Natural killer cell (primary cell): ENCODE measurements at regions not wholly inside any gene's neighbourhood (a gene's known extent, or its start where the extent isn't known, plus 50 kb on each side); places are given as distances from the start of the nearest gene placed in this dataset.
A peak's percentile ranks its signal among the peaks of the same experiment; 100 is the strongest.

ENCODE experiments used
- ATAC-seq, 3 donors: fragments of 150-1000 bp in 2 of 3; fragments of 200-7000 bp in 1 of 3; cut with Tn5 transposase; 1 replicate in 1 of 3; 2 replicates in 2 of 3; pipeline ENCODE4 v1.10.0; 2021; ENCODE audit warnings: mild to moderate bottlenecking in 2 of 3, moderate library complexity in 2 of 3
- DNase-seq, 2 donors: peaks; one replicate each; pipeline versions ENCODE4 v3.0.0 to v3.0.0-alpha.2; 2013 to 2021; ENCODE audit warnings: mixed read lengths in 1 of 2
- H3K27ac ChIP-seq: one replicate; pipeline ENCODE4 v1.5.1; 2013; ENCODE audit warnings: mild to moderate bottlenecking, low read length
- H3K27me3 ChIP-seq: one replicate; pipeline ENCODE4 v1.6.1; 2013; ENCODE audit warnings: low read length; ENCODE audit not compliant: control insufficient read depth, insufficient read depth
- H3K36me3 ChIP-seq: one replicate; pipeline ENCODE4 v1.6.1; 2013; ENCODE audit warnings: low read length; ENCODE audit not compliant: control insufficient read depth, insufficient read depth
- H3K4me1 ChIP-seq: one replicate; pipeline ENCODE4 v1.6.1; 2013; ENCODE audit warnings: low read length; ENCODE audit not compliant: control insufficient read depth, insufficient read depth
- H3K4me3 ChIP-seq: one replicate; pipeline ENCODE4 v1.5.1; 2013; ENCODE audit warnings: low read length
- H3K9me3 ChIP-seq: one replicate; pipeline ENCODE4 v1.6.1; 2013; ENCODE audit warnings: low read length; ENCODE audit not compliant: control insufficient read depth, insufficient read depth
- H3K27ac Mint-ChIP-seq, 2 donors: one replicate each; pipeline ENCODE4 v1.8.0; 2022; ENCODE audit warnings: mild to moderate bottlenecking in 2 of 2, mixed read lengths in 2 of 2, moderate library complexity in 1 of 2
- H3K27me3 Mint-ChIP-seq, 2 donors: one replicate each; pipeline ENCODE4 v1.8.0; 2022; ENCODE audit warnings: low read depth in 2 of 2, mixed read lengths in 2 of 2
- H3K36me3 Mint-ChIP-seq: one replicate; pipeline ENCODE4 v1.8.0; 2022; ENCODE audit warnings: mixed read lengths
- H3K4me1 Mint-ChIP-seq, 2 donors: one replicate each; pipeline ENCODE4 v1.8.0; 2022; ENCODE audit warnings: mixed read lengths in 2 of 2
- H3K4me3 Mint-ChIP-seq: one replicate; pipeline ENCODE4 v1.8.0; 2022; ENCODE audit warnings: mild to moderate bottlenecking, moderate library complexity, mixed read lengths
- H3K9me3 Mint-ChIP-seq, 2 donors: one replicate each; pipeline ENCODE4 v1.8.0; 2022; ENCODE audit warnings: mixed read lengths in 2 of 2
- CTCF ChIP-seq: fragments of 200-600 bp; IDR thresholded peaks from one replicate; pipeline ENCODE4 v1.8.0; 2022; ENCODE audit warnings: antibody characterized with exemption
- WGBS: methylation state at CpG from one replicate; pipeline ENCODE4 v1.1.7; 2013; ENCODE audit warnings: missing lambda C conversion rate; ENCODE audit not compliant: insufficient coverage; 5-methylcytosine and 5-hydroxymethylcytosine counted together
- intact Hi-C: fragments of 100-400 bp; cut with micrococcal nuclease; formaldehyde crosslinking; loops from one replicate; pipeline ENCODE4 v1.14.2; 2022

- Mint-ChIP-seq H3K36me3 (no peaks in the 10 kb centered on the region), H3K9me3 (no peaks in the 10 kb centered on the region), H3K4me3 (no peak overlapping the region), H3K27ac (no peak overlapping the region), H3K27me3 (peaks cover 6 to 11% of the 10 kb centered on the region in 2 donors), H3K4me1 (no peaks in the 10 kb centered on the region)
- ATAC-seq = peak in 1 of 3 donors; percentile 16
- WGBS = 74% methylated on average over 3 of the region's 3 CpGs
- Histone ChIP-seq H3K27ac (no peak overlapping the region), H3K36me3 (no peaks in the 10 kb centered on the region), H3K4me1 (no peaks in the 10 kb centered on the region), H3K9me3 (no peaks in the 10 kb centered on the region), H3K27me3 (no peaks in the 10 kb centered on the region), H3K4me3 (no peak overlapping the region)
- intact Hi-C loops = no loop called here
- no peak for DNase-seq
- TF ChIP-seq CTCF = no peak
Measured at GRCh38 chr1:209529233-209529632, 54.3 kb upstream of the CAMK1G start.

- Mint-ChIP-seq H3K36me3 (no peaks in the 10 kb centered on the region), H3K9me3 (no peaks in the 10 kb centered on the region), H3K4me3 (no peak overlapping the region), H3K4me1 (no peaks in the 10 kb centered on the region), H3K27ac (no peak overlapping the region), H3K27me3 (peaks cover 8 to 17% of the 10 kb centered on the region in 2 donors)
- DNase-seq (no peak), ATAC-seq (no peak)
- no peaks in the 10 kb centered on the region for H3K9me3 ChIP-seq
- TF ChIP-seq CTCF = no peak
- 83% methylated on average over 4 of the region's 4 CpGs for WGBS
- no peaks in the 10 kb centered on the region for H3K27me3 ChIP-seq
- H3K4me3 ChIP-seq = no peak overlapping the region
- H3K36me3 ChIP-seq = no peaks in the 10 kb centered on the region
- no peaks in the 10 kb centered on the region for H3K4me1 ChIP-seq
- intact Hi-C loops = no loop called here
- H3K27ac ChIP-seq = no peak overlapping the region
Measured at GRCh38 chr1:209531006-209531405, 52.5 kb upstream of the CAMK1G start.

GRCh38 chr1:209531549-209531948, 52.0 kb upstream of the CAMK1G start:
- Mint-ChIP-seq H3K36me3 (no peaks in the 10 kb centered on the region), H3K4me1 (no peaks in the 10 kb centered on the region), H3K27ac (no peak overlapping the region), H3K4me3 (no peak overlapping the region), H3K9me3 (no peaks in the 10 kb centered on the region), H3K27me3 (peaks cover 7 to 14% of the 10 kb centered on the region in 2 donors)
- ATAC-seq (no peak), DNase-seq (no peak)
- Histone ChIP-seq H3K36me3 (no peaks in the 10 kb centered on the region), H3K27me3 (no peaks in the 10 kb centered on the region), H3K4me3 (no peak overlapping the region), H3K9me3 (no peaks in the 10 kb centered on the region), H3K4me1 (no peaks in the 10 kb centered on the region), H3K27ac (no peak overlapping the region)
- intact Hi-C loops = no loop called here
- TF ChIP-seq CTCF = no peak
- WGBS = 82% methylated on average over 4 of the region's 4 CpGs
